ENCODE measurements at regions not wholly inside any gene's neighbourhood (a gene's known extent, or its start where the extent isn't known, plus 50 kb on each side); places are given as distances from the start of the nearest gene placed in this dataset.

DNA sequence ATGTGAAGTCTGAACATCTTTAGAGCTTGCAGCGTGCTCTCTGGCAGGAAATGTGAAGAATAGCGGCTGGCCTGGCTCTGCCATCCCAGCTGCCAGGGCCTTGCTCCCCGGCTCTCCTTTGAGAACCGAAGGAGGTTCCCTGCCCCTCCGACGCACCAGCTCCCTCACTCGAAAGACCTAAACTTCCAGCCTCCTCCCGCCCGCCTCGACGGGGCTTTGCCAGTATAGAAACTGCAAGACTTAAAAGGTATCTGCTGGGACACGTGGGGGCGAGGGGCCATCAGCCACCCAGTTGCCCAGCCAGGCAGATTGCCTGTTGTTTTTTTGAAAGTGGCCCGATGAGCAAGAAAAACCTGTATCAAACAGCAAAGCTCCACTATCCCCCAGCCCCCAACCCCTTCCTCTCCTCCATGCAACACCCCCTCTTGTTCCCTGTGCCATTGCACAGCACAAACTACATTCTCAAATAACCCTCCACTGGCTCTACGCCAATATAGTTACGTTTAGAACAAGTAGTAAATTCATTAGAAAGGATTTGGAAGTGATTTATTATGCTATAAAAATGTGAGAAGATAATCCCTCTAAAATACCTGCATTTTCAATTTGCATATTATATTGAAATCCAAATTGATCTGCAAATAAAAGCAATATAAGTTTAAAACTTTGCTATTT lies 331.9 kb downstream of the MED10 start:
- CTCF ChIA-PET: no interaction called here
- DNase-seq (ENCODE audit: low spot score) (no peak), ATAC-seq (no peak)
- TF ChIP-seq ZNF396 (CRISPR knock-in tag; IDR thresholded peaks at IDR 0.05; ENCODE audit: borderline replicate concordance) (no peak), NR3C1 (CRISPR knock-in tag; conservative IDR thresholded peaks at IDR 0.05; ENCODE audit: low read depth) (no peak), RELA (CRISPR knock-in tag; IDR thresholded peaks at IDR 0.05; ENCODE audit: borderline replicate concordance) (no peak), TCF7 (CRISPR knock-in tag; IDR thresholded peaks at IDR 0.05; ENCODE audit: low read depth) (no peak), SP1 (CRISPR knock-in tag; conservative IDR thresholded peaks at IDR 0.05) (no peak), GRHL2 (CRISPR knock-in tag; IDR thresholded peaks at IDR 0.05; ENCODE audit: insufficient replicate concordance, severe bottlenecking) (no peak)
- TF ChIP-seq, protein P1, sequence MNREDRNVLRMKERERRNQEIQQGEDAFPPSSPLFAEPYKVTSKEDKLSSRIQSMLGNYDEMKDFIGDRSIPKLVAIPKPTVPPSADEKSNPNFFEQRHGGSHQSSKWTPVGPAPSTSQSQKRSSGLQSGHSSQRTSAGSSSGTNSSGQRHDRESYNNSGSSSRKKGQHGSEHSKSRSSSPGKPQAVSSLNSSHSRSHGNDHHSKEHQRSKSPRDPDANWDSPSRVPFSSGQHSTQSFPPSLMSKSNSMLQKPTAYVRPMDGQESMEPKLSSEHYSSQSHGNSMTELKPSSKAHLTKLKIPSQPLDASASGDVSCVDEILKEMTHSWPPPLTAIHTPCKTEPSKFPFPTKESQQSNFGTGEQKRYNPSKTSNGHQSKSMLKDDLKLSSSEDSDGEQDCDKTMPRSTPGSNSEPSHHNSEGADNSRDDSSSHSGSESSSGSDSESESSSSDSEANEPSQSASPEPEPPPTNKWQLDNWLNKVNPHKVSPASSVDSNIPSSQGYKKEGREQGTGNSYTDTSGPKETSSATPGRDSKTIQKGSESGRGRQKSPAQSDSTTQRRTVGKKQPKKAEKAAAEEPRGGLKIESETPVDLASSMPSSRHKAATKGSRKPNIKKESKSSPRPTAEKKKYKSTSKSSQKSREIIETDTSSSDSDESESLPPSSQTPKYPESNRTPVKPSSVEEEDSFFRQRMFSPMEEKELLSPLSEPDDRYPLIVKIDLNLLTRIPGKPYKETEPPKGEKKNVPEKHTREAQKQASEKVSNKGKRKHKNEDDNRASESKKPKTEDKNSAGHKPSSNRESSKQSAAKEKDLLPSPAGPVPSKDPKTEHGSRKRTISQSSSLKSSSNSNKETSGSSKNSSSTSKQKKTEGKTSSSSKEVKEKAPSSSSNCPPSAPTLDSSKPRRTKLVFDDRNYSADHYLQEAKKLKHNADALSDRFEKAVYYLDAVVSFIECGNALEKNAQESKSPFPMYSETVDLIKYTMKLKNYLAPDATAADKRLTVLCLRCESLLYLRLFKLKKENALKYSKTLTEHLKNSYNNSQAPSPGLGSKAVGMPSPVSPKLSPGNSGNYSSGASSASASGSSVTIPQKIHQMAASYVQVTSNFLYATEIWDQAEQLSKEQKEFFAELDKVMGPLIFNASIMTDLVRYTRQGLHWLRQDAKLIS (CRISPR knock-in tag; IDR thresholded peaks at IDR 0.05; ENCODE audit: borderline replicate concordance): no peak
- Mint-ChIP-seq H3K9me3 (peaks cover 10% of the 10 kb centered on the region), H3K4me1 (peaks cover 11% of the 10 kb centered on the region), H3K36me3 (no peaks in the 10 kb centered on the region), H3K27ac (no peak overlapping the region), H3K4me3 (no peak overlapping the region), H3K27me3 (ENCODE audit: low read depth) (no peaks in the 10 kb centered on the region; the same call in 1 of the 2 replicates)
- POLR2A ChIA-PET: no interaction called here

GRCh38 chr5:6043491-6044310 lies 334.6 kb downstream of the MED10 start:
- ChIA-PET CTCF (no interaction called here), POLR2A (no interaction called here)
- H3K4me3 Mint-ChIP-seq: no peak overlapping the region
- TF ChIP-seq USF1 (CRISPR knock-in tag; IDR thresholded peaks at IDR 0.05): no peak
- no peak for TF ChIP-seq CREB1 (CRISPR knock-in tag; IDR thresholded peaks at IDR 0.05)
- TF ChIP-seq E2F5 (CRISPR knock-in tag; IDR thresholded peaks at IDR 0.05): no peak
- TF ChIP-seq RORB (CRISPR knock-in tag; IDR thresholded peaks at IDR 0.05): no peak
- no peak for TF ChIP-seq ZNF671 (CRISPR knock-in tag; IDR thresholded peaks at IDR 0.05)
- no peak for TF ChIP-seq ZNF219 (CRISPR knock-in tag; IDR thresholded peaks at IDR 0.05; ENCODE audit: borderline replicate concordance)
- TF ChIP-seq NFYB (CRISPR knock-in tag; conservative IDR thresholded peaks at IDR 0.05; ENCODE audit: low read depth): no peak
- no peak for TF ChIP-seq SOX15 (CRISPR knock-in tag; IDR thresholded peaks at IDR 0.05)
- no peak for TF ChIP-seq SP1 (CRISPR knock-in tag; conservative IDR thresholded peaks at IDR 0.05)
- ATAC-seq (peak; percentile 50; the same call in 1 of the 2 replicates), DNase-seq (ENCODE audit: low spot score) (no peak)
- no peaks in the 10 kb centered on the region for H3K36me3 Mint-ChIP-seq
- H3K4me1 Mint-ChIP-seq: peaks cover 11% of the 10 kb centered on the region
- no peaks in the 10 kb centered on the region; the same call in 1 of the 2 replicates for H3K27me3 Mint-ChIP-seq (ENCODE audit: low read depth)
- H3K27ac Mint-ChIP-seq: no peak overlapping the region
- H3K9me3 Mint-ChIP-seq: no peaks in the 10 kb centered on the region

GRCh38 chr5:6041977-6042550 lies 336.3 kb downstream of the MED10 start:
- no peak for TF ChIP-seq ZNF263 (CRISPR knock-in tag; IDR thresholded peaks at IDR 0.05; ENCODE audit: low read depth)
- DNase-seq (ENCODE audit: low spot score): no peak
- Mint-ChIP-seq H3K4me1 (peaks cover 11% of the 10 kb centered on the region), H3K36me3 (no peaks in the 10 kb centered on the region), H3K27ac (no peak overlapping the region), H3K27me3 (ENCODE audit: low read depth) (no peaks in the 10 kb centered on the region; the same call in 1 of the 2 replicates), H3K4me3 (no peak overlapping the region), H3K9me3 (no peaks in the 10 kb centered on the region)
- ATAC-seq: no peak
- CTCF ChIA-PET: no interaction called here
- POLR2A ChIA-PET: no interaction called here
